ENCODE measurements at regions not wholly inside any gene's neighbourhood (a gene's known extent, or its start where the extent isn't known, plus 50 kb on each side); places are given as distances from the start of the nearest gene placed in this dataset.
A peak's percentile ranks its signal among the peaks of the same experiment; 100 is the strongest.
"Not testable (repeated sequence)": the region's sequence is repeated elsewhere in the genome, so short reads cannot be mapped to it uniquely, and the experiment has no call there.

DNA sequence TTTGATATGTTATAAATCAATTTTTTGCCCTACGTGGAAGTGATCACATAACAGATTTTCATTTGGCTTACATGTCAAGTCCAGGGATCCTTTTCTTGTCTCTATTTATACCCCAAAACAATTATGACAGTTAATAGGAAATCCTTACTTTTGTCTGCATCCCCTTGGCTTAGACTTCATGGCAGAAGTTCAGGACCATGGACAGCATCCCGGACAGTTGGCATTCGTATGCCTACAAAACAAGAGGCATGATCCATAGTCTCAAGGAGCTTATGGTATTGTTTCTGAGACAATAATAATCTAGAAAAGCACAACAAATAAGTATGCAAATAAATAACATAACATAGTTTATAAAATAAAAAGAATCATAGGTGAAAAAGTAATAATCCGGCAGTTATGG, 214.3 kb upstream of the GRIA1 start:
- FAIRE-seq, result no peak
- H3K27ac ChIP-seq, result no peak overlapping the region
- intact Hi-C loops (cut with DNase I), result no loop called here
- ATAC-seq, result no peak
- WGBS, 2 donors, result 31 to 43% methylated on average over 4 of the region's 4 CpGs
- no peaks in the 10 kb centered on the region for H3K27me3 ChIP-seq
- DNase-seq, result no peak
- H3K4me3 ChIP-seq, result no peak overlapping the region
- no peaks in the 10 kb centered on the region for H3K4me1 ChIP-seq
- no peaks in the 10 kb centered on the region for H3K36me3 ChIP-seq
- H3K9me3 ChIP-seq, result no peaks in the 10 kb centered on the region
- no peak for TF ChIP-seq CTCF (IDR thresholded peaks at IDR 0.05)

DNA sequence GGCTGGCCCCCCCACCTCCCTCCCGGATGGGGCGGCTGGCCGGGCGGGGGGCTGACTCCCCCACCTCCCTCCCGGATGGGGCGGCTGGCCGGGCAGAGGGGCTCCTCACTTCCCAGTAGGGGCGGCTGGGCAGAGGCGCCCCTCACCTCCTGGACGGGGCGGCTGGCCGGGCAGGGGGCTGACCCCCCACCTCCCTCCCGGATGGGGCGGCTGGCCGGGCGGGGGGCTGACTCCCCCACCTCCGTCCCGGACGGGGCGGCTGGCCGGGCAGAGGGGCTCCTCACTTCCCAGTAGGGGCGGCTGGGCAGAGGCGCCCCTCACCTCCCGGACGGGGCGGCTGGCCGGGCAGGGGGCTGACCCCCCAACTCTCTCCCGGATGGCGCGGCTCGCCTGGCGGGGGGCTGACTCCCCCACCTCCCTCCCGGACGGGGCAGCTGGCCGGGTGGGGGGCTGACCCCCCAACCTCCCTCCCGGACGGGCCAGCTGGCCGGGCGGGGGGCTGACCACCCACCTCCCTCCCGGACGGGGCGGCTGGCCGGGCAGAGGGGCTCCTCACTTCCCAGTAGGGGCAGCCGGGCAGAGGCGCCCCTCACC, 194.1 kb upstream of the GRIA1 start:
- WGBS, 2 donors, result 86 to 93% methylated on average over 16 to 44 of the region's 45 CpGs
- H3K27ac ChIP-seq; FAIRE-seq; intact Hi-C loops (cut with DNase I); H3K4me3 ChIP-seq; H3K4me1 ChIP-seq; H3K27me3 ChIP-seq; H3K36me3 ChIP-seq; H3K9me3 ChIP-seq; ATAC-seq: not testable (repeated sequence)
- peak in 1 of 6 donors; percentile 62 for DNase-seq

GRCh38 chr5:153299891-153300290, 190.6 kb upstream of the GRIA1 start:
- no peak for ATAC-seq

GRCh38 chr5:153308282-153308681, 182.2 kb upstream of the GRIA1 start:
- no peak for DNase-seq
- no peaks in the 10 kb centered on the region for H3K36me3 ChIP-seq
- no peak for TF ChIP-seq CTCF (IDR thresholded peaks at IDR 0.05)
- intact Hi-C loops (cut with DNase I), result no loop called here
- 43 to 56% methylated on average over 1 of the region's 1 CpG for WGBS, 2 donors
- H3K4me1 ChIP-seq, result no peaks in the 10 kb centered on the region
- FAIRE-seq, result no peak
- no peaks in the 10 kb centered on the region for H3K9me3 ChIP-seq
- no peak overlapping the region for H3K4me3 ChIP-seq
- no peak for ATAC-seq
- H3K27me3 ChIP-seq, result no peaks in the 10 kb centered on the region
- H3K27ac ChIP-seq, result no peak overlapping the region

More at GRCh38 chr5:153299891-153300290, 190.6 kb upstream of the GRIA1 start:
- no peaks in the 10 kb centered on the region for H3K27me3 ChIP-seq
- H3K4me1 ChIP-seq, result no peaks in the 10 kb centered on the region
- no peak for DNase-seq
- H3K9me3 ChIP-seq, result no peaks in the 10 kb centered on the region
- H3K27ac ChIP-seq, result no peak overlapping the region
- WGBS, 2 donors, result 48 to 50% methylated on average over 4 of the region's 4 CpGs
- no peak for FAIRE-seq
- no peak overlapping the region for H3K4me3 ChIP-seq
- intact Hi-C loops (cut with DNase I), result no loop called here
- H3K36me3 ChIP-seq, result no peaks in the 10 kb centered on the region
- no peak for TF ChIP-seq CTCF (IDR thresholded peaks at IDR 0.05)

DNA sequence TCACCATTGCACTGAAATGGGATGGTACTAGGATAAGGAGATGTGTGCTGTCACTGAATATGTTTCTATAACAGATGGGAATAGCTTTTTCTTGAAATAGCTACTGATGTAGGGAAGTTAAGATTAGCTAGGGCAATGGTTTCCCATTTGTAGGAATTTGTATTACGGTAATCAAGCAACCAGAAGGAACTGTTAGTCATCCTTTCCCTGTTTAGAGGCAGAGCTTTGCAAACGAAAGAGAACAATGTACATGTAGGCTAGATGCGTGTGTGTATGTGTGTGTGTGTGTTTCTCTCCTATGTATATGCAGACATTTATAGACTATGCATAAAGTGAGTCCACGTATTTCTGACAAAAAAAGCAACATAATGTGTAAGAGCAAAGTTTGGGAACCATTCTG, 171.9 kb upstream of the GRIA1 start:
- no peaks in the 10 kb centered on the region for H3K9me3 ChIP-seq
- no peak overlapping the region for H3K27ac ChIP-seq
- H3K4me3 ChIP-seq, result no peak overlapping the region
- intact Hi-C loops (cut with DNase I), result no loop called here
- no peak for FAIRE-seq
- no peak for DNase-seq
- no peak for ATAC-seq
- no peak for TF ChIP-seq CTCF (IDR thresholded peaks at IDR 0.05)
- H3K36me3 ChIP-seq, result no peaks in the 10 kb centered on the region
- no peaks in the 10 kb centered on the region for H3K4me1 ChIP-seq
- no peaks in the 10 kb centered on the region for H3K27me3 ChIP-seq
- 74 to 76% methylated on average over 4 of the region's 4 CpGs for WGBS, 2 donors

Data from pancreas (tissue), 10 donors.